Osteoblast (primary cell): ENCODE measurements at regions not wholly inside any gene's neighbourhood (a gene's known extent, or its start where the extent isn't known, plus 50 kb on each side); places are given as distances from the start of the nearest gene placed in this dataset.
"Not testable (repeated sequence)": the region's sequence is repeated elsewhere in the genome, so short reads cannot be mapped to it uniquely, and the experiment has no call there.

ENCODE experiments used
- DNase-seq: peaks from one replicate; pipeline ENCODE4 v3.0.0; 2011; ENCODE audit warnings: low spot score, mixed read lengths; ENCODE audit not compliant: insufficient read length; ENCODE audit errors: missing footprints
- H2AFZ ChIP-seq: 2 replicates; pipeline ENCODE4 v1.6.0; 2011; ENCODE audit warnings: mild to moderate bottlenecking, low read length
- H3K27ac ChIP-seq: 2 replicates; pipeline ENCODE4 v1.5.1; 2011; ENCODE audit warnings: mild to moderate bottlenecking, low read depth, low read length, moderate library complexity
- H3K27me3 ChIP-seq: 2 replicates; pipeline ENCODE4 v1.6.0; 2012; ENCODE audit warnings: mild to moderate bottlenecking, control low read depth, inconsistent platforms, low read length, moderate library complexity; ENCODE audit not compliant: insufficient read depth
- H3K36me3 ChIP-seq: 2 replicates; pipeline ENCODE4 v1.5.1; 2011; ENCODE audit warnings: mild to moderate bottlenecking, low read length, control low read depth, moderate library complexity; ENCODE audit not compliant: insufficient read depth
- H3K4me1 ChIP-seq: 2 replicates; pipeline ENCODE4 v1.5.1; 2011; ENCODE audit warnings: mild to moderate bottlenecking, low read length, control low read depth, moderate library complexity; ENCODE audit not compliant: insufficient read depth
- H3K4me2 ChIP-seq: 2 replicates; pipeline ENCODE4 v1.6.0; 2011; ENCODE audit warnings: mild to moderate bottlenecking, low read length; ENCODE audit not compliant: insufficient read depth
- H3K4me3 ChIP-seq: fragments of 200-600 bp; sonication (generic); 3 replicates; pipeline ENCODE4 v1.5.1; 2012; ENCODE audit warnings: mild to moderate bottlenecking, low read length, inconsistent platforms; ENCODE audit not compliant: insufficient read depth
- H3K79me2 ChIP-seq: 2 replicates; pipeline ENCODE4 v1.6.0; 2012; ENCODE audit warnings: mild to moderate bottlenecking, low read length, control low read depth, inconsistent platforms; ENCODE audit not compliant: insufficient read depth
- H3K9me3 ChIP-seq: 2 replicates; pipeline ENCODE4 v1.5.1; 2011; ENCODE audit warnings: low read depth, low read length, control low read depth
- H4K20me1 ChIP-seq: 2 replicates; pipeline ENCODE4 v1.6.0; 2012; ENCODE audit warnings: mild to moderate bottlenecking, low read length, control low read depth; ENCODE audit not compliant: insufficient read depth
- TF ChIP-seq, protein P1 (sequence below): IDR thresholded peaks from 2 replicates; pipeline ENCODE4 v1.5.1; 2011; ENCODE audit warnings: mild to moderate bottlenecking, low read depth, low read length, moderate library complexity; ENCODE audit errors: extremely low read depth

DNA sequence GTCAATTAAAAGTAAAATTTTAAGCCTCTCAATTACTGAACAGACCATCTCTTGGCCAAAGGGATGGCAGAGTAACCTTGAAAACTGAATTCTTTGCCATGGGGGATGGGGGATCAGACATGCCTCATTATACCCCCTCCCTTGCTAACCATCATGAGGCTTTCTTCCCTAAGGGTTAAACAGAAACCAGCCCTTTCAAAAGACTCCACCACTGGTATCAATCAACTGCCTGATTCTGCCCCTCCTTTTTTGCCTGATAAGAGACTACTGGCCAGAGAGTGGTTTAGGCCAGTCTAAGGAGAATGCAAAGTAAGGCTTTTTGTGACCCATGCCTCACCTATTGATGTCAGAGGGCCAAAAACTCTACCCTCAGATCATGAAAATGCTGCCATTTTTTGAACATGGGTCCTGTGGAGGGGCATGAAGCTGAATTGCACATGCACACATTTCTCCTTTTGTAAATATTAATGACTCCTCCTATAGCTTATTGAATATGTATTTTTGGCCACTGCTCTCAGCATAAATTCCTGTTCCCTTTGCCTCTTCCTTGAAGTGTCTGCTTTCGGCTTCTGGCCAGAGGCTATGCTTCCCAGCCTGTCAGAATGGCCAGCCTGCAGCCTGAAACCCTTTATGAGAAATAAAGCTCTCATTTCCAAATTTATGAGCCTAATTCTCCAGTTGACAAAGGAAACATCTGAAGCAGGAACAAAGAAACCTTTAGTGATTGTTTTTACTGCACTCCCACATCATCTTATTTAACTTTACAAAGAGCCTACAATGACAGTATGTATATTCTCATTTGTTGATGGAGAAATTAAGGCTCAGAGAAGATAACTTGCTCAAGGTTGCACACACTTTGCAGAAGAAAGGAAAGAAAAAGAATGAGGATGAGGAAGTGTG lies 270.7 kb upstream of the CELF4 start:
- TF ChIP-seq, protein P1, sequence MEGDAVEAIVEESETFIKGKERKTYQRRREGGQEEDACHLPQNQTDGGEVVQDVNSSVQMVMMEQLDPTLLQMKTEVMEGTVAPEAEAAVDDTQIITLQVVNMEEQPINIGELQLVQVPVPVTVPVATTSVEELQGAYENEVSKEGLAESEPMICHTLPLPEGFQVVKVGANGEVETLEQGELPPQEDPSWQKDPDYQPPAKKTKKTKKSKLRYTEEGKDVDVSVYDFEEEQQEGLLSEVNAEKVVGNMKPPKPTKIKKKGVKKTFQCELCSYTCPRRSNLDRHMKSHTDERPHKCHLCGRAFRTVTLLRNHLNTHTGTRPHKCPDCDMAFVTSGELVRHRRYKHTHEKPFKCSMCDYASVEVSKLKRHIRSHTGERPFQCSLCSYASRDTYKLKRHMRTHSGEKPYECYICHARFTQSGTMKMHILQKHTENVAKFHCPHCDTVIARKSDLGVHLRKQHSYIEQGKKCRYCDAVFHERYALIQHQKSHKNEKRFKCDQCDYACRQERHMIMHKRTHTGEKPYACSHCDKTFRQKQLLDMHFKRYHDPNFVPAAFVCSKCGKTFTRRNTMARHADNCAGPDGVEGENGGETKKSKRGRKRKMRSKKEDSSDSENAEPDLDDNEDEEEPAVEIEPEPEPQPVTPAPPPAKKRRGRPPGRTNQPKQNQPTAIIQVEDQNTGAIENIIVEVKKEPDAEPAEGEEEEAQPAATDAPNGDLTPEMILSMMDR = no peak
- H3K27me3 ChIP-seq = no peaks in the 10 kb centered on the region
- H3K4me3 ChIP-seq = no peak overlapping the region

DNA sequence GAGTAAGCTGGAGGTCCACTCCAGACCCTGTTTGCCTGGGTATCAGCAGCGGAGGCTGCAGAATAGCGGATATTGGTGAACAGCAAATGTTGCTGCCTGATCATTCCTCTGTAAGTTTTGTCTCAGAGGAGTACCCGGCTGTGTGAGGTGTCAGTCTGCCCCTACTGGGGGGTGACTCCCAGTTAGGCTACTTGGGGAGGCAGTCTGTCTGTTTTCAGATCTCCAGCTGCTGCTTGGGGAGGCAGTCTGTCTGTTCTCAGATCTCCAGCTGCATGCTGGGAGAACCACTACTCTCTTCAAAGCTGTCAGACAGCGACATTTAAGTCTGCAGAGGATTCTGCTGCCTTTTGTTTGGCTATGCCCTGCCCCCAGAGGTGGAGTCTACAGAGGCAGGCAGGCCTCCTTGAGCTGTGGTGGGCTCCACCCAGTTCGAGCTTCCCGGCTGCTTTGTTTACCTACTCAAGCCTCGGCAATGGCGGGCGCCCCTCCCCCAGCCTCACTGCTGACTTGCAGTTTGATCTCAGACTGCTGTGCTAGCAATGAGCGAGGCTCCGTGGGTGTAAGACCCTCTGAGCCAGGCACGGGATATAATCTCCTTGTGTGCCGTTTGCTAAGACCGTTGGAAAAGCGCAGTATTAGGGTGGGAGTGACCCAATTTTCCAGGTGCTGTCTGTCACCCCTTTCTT lies 266.6 kb upstream of the CELF4 start:
- H3K4me3 ChIP-seq, DNase-seq, H3K4me2 ChIP-seq, H3K4me1 ChIP-seq, H3K9me3 ChIP-seq, H3K36me3 ChIP-seq, H3K79me2 ChIP-seq, H3K27me3 ChIP-seq, H4K20me1 ChIP-seq, H3K27ac ChIP-seq, H2AFZ ChIP-seq: not testable (repeated sequence)

More for the DNA sequence above, 270.7 kb upstream of the CELF4 start:
- H3K27ac ChIP-seq = no peak overlapping the region
- H3K9me3 ChIP-seq = no peaks in the 10 kb centered on the region
- no peak overlapping the region for H3K4me2 ChIP-seq
- no peaks in the 10 kb centered on the region for H3K79me2 ChIP-seq
- DNase-seq = no peak
- no peak overlapping the region for H2AFZ ChIP-seq
- H4K20me1 ChIP-seq = no peaks in the 10 kb centered on the region
- no peaks in the 10 kb centered on the region for H3K4me1 ChIP-seq
- no peaks in the 10 kb centered on the region for H3K36me3 ChIP-seq

DNA sequence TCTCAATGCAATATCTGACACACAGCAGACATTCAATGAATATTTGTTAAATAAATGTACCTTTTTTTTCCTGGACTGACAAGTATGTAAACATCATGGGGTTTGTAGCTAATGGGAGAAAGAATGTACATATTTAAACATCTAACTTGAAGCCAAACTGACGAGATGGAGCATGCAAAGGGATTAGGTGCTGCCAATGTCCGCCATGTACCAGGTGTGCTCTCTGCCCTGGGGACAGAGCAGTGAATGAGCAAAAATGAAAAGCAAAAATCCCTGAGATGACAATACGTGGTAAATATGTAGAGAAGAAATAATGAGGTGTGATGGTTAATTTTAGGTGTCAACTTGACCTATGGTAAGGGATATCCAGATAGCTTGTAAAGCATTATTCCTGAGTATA lies 247.4 kb upstream of the CELF4 start:
- no peaks in the 10 kb centered on the region for H3K79me2 ChIP-seq
- DNase-seq = no peak
- H2AFZ ChIP-seq = no peak overlapping the region
- no peak overlapping the region for H3K4me3 ChIP-seq
- H4K20me1 ChIP-seq = no peaks in the 10 kb centered on the region
- H3K27ac ChIP-seq = no peak overlapping the region
- TF ChIP-seq, protein P1 = no peak
- H3K4me1 ChIP-seq = no peaks in the 10 kb centered on the region
- no peak overlapping the region for H3K4me2 ChIP-seq
- no peaks in the 10 kb centered on the region for H3K27me3 ChIP-seq
- H3K9me3 ChIP-seq = peaks cover 3% of the 10 kb centered on the region
- no peaks in the 10 kb centered on the region for H3K36me3 ChIP-seq

DNA sequence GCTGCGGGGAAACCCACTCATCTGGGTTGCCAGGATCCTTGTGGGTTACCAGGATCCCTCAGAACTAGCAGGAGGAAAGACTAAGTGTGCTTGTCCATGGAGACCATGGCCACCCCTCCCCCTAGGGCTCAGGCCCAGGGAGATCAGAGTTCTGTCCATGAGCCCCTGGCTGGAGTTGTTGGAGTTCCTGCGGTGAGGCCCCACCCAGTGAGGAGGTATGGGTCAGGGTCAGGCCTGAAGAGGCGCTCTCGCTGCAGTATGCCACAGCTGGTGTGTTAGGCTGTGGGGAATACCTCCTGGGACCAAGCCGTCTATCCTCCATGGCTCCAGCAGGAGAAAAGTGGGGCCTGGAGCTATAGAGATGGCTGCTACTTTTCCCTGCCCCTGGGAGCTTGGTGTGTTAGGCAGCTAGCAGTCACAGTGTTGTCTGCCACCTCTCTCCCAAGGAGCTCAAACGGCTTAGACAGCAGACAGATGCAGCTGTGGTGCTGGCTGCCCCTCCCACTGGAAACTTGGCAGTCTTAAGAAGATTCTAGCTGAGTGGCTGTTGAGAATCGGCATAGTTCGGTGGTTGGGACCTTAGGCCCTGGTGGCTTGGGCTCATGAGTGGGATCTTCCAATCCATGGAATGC lies 240.3 kb upstream of the CELF4 start:
- no peak overlapping the region for H2AFZ ChIP-seq
- H3K9me3 ChIP-seq = peaks cover 3% of the 10 kb centered on the region
- H3K36me3 ChIP-seq = no peaks in the 10 kb centered on the region
- no peak overlapping the region for H3K4me3 ChIP-seq
- DNase-seq = no peak
- no peak overlapping the region for H3K27ac ChIP-seq
- no peaks in the 10 kb centered on the region for H3K27me3 ChIP-seq
- H3K4me2 ChIP-seq = no peak overlapping the region
- TF ChIP-seq, protein P1 = no peak
- H3K4me1 ChIP-seq = no peaks in the 10 kb centered on the region
- H3K79me2 ChIP-seq = no peaks in the 10 kb centered on the region
- no peaks in the 10 kb centered on the region for H4K20me1 ChIP-seq
